ENCODE measurements at regions not wholly inside any gene's neighbourhood (a gene's known extent, or its start where the extent isn't known, plus 50 kb on each side); places are given as distances from the start of the nearest gene placed in this dataset.

GRCh38 chr14:44297437-44297836, 209.6 kb downstream of the FSCB start:
- no peak for TF ChIP-seq CTCF (conservative IDR thresholded peaks at IDR 0.05; ENCODE audit: low read depth in 2 of 2)
- no peak for TF ChIP-seq CREB1 (CRISPR knock-in tag; IDR thresholded peaks at IDR 0.05; ENCODE audit: low read depth)
- TF ChIP-seq POLR2AphosphoS5 (IDR thresholded peaks at IDR 0.05; ENCODE audit: low read depth) = no peak
- no peak for TF ChIP-seq EZH2 (IDR thresholded peaks at IDR 0.05; ENCODE audit: low read depth, unreplicated experiment)
- no peak for TF ChIP-seq REST (IDR thresholded peaks at IDR 0.05; ENCODE audit: unreplicated experiment)
- no peak for TF ChIP-seq ZNF331 (CRISPR knock-in tag; IDR thresholded peaks at IDR 0.05; ENCODE audit: low read depth)
- no peak for TF ChIP-seq ZNF114 (CRISPR knock-in tag; IDR thresholded peaks at IDR 0.05)

Measured in GM23338 (cell line).